ENCODE measurements at regions not wholly inside any gene's neighbourhood (a gene's known extent, or its start where the extent isn't known, plus 50 kb on each side); places are given as distances from the start of the nearest gene placed in this dataset.

- in situ Hi-C loops (cut with HindIII; ENCODE audit: low pct_ligation_motif_present, low sequenced_read_pairs), result no loop called here
Measured at GRCh38 chr20:60800185-60800584, 451.9 kb upstream of the CDH4 start.

DNA sequence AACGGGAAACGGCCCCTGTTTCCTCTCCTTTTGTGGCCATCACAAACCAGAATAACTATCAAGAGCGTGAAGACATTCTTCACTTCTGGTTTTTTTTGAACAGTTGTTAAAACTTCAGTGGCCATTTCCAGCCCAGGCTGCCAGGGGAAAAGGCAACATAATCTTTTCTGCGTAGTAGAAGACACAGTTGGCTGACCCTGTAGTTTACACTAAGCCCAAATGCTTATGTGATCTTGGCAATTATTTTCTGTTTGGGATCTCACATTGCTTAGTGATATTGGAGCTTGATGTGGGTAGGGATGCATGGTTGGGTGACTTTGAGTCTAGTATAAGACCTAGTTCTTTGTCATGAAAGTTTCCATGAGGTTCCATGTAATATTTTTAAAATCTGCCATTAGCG is 449.4 kb upstream of the CDH4 start:
- in situ Hi-C loops (cut with HindIII; ENCODE audit: low pct_ligation_motif_present, low sequenced_read_pairs), result no loop called here
- DNase-seq, result no peak
- Histone ChIP-seq H3K4me3 (ENCODE audit: low read depth, low read length) (no peak overlapping the region), H3K27me3 (replicated peaks) (no peaks in the 10 kb centered on the region), H3K36me3 (replicated peaks) (no peaks in the 10 kb centered on the region), H3K27ac (no peak overlapping the region)
- TF ChIP-seq CTCF (IDR thresholded peaks at IDR 0.05; ENCODE audit: low read depth, low read length, missing control alignments), result no peak

More at GRCh38 chr20:60800185-60800584, 451.9 kb upstream of the CDH4 start:
- no peak for TF ChIP-seq CTCF (IDR thresholded peaks at IDR 0.05; ENCODE audit: low read depth, low read length, missing control alignments)
- Histone ChIP-seq H3K27ac (no peak overlapping the region), H3K36me3 (replicated peaks) (no peaks in the 10 kb centered on the region), H3K27me3 (replicated peaks) (no peaks in the 10 kb centered on the region), H3K4me3 (ENCODE audit: low read depth, low read length) (no peak overlapping the region)
- no peak for DNase-seq

- Histone ChIP-seq H3K27ac (no peak overlapping the region), H3K36me3 (replicated peaks) (no peaks in the 10 kb centered on the region), H3K27me3 (replicated peaks) (no peaks in the 10 kb centered on the region), H3K4me3 (ENCODE audit: low read depth, low read length) (no peak overlapping the region)
- no peak for DNase-seq
- in situ Hi-C loops (cut with HindIII; ENCODE audit: low pct_ligation_motif_present, low sequenced_read_pairs), result no loop called here
- no peak for TF ChIP-seq CTCF (IDR thresholded peaks at IDR 0.05; ENCODE audit: low read depth, low read length, missing control alignments)
Measured at GRCh38 chr20:60803335-60804055, 448.6 kb upstream of the CDH4 start.

DNA sequence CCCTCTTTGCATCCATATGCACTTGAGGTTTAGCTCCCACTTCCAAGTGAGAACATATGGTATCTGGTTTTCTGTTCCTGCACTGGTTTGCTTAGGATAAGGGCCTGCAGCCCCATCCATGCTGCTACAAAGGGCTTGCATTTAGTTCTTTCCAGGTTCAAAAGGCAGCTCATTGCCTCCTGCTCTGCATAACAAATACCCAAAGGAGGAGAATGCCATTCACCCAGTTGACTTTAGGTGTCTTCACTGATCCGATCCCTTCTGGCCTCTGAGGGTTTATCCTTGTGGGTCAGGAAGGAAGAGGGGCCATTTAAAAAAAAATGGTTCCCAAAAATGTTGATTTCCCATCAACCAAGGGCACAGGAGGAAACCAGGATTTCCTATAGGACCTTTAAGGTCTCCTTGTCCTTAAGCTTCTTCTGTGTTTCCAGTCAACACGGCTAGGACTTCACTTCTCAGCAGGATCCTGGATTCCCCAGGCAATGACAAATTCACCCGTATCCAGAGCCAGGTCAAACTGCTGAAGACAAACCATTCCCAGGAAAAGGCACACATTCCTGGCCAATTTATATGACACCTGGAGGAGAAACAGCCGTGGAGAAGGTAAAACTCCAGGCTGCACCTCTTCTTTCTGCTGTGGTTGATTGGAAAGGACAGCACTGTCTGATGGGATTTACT is 447.7 kb upstream of the CDH4 start:
- H3K36me3 ChIP-seq (replicated peaks), result no peaks in the 10 kb centered on the region
- DNase-seq, result no peak
- H3K27me3 ChIP-seq (replicated peaks), result no peaks in the 10 kb centered on the region
- in situ Hi-C loops (cut with HindIII; ENCODE audit: low pct_ligation_motif_present, low sequenced_read_pairs), result no loop called here
- H3K27ac ChIP-seq, result no peak overlapping the region
- no peak overlapping the region for H3K4me3 ChIP-seq (ENCODE audit: low read depth, low read length)
- no peak for TF ChIP-seq CTCF (IDR thresholded peaks at IDR 0.05; ENCODE audit: low read depth, low read length, missing control alignments)

GRCh38 chr20:60804918-60805630 is 447.0 kb upstream of the CDH4 start:
- no peaks in the 10 kb centered on the region for H3K27me3 ChIP-seq (replicated peaks)
- no peak for DNase-seq
- H3K36me3 ChIP-seq (replicated peaks), result no peaks in the 10 kb centered on the region
- in situ Hi-C loops (cut with HindIII; ENCODE audit: low pct_ligation_motif_present, low sequenced_read_pairs), result no loop called here
- H3K4me3 ChIP-seq (ENCODE audit: low read depth, low read length), result no peak overlapping the region
- no peak for TF ChIP-seq CTCF (IDR thresholded peaks at IDR 0.05; ENCODE audit: low read depth, low read length, missing control alignments)
- no peak overlapping the region for H3K27ac ChIP-seq
